Prostate gland (tissue), 2 donors: ENCODE measurements at regions not wholly inside any gene's neighbourhood (a gene's known extent, or its start where the extent isn't known, plus 50 kb on each side); places are given as distances from the start of the nearest gene placed in this dataset.

Source experiments
- CTCF ChIP-seq, 4 experiments: fragments of 200-600 bp in 2 of 4; fragments of 450-650 bp in 2 of 4; sonication (generic) in 2 of 4; IDR thresholded peaks; 1 replicate in 3 of 4; 2 replicates in 1 of 4; pipeline ENCODE4 v1.5.1; 2016 to 2019; ENCODE audit warnings: antibody characterized with exemption in 4 of 4, mild to moderate bottlenecking in 2 of 4, moderate library complexity in 2 of 4
- POLR2A ChIP-seq: fragments of 450-650 bp; IDR thresholded peaks from one replicate; pipeline ENCODE4 v1.6.1; 2016; ENCODE audit warnings: antibody characterized with exemption, mild to moderate bottlenecking
- POLR2AphosphoS5 ChIP-seq: sonication (generic); formaldehyde crosslinking; IDR thresholded peaks from one replicate; pipeline ENCODE4 v1.6.1; 2017; ENCODE audit warnings: antibody characterized with exemption

- TF ChIP-seq POLR2A (no peak), CTCF (IDR thresholded peaks at IDR 0.05) (no peak), POLR2AphosphoS5 (no peak)
Measured at GRCh38 chr5:144896473-144896872, 725.8 kb downstream of the KCTD16 start.
